ENCODE measurements at regions not wholly inside any gene's neighbourhood (a gene's known extent, or its start where the extent isn't known, plus 50 kb on each side); places are given as distances from the start of the nearest gene placed in this dataset.

- no peak for TF ChIP-seq CTCF (IDR thresholded peaks at IDR 0.05; ENCODE audit: low read length)
- no peak for TF ChIP-seq EZH2 (optimal IDR thresholded peaks at IDR 0.05; ENCODE audit: low read depth, low read length)
Measured at GRCh38 chr1:228945885-228946284, 210.6 kb downstream of the RHOU start.
